K562 (cell line): ENCODE measurements at regions not wholly inside any gene's neighbourhood (a gene's known extent, or its start where the extent isn't known, plus 50 kb on each side); places are given as distances from the start of the nearest gene placed in this dataset.
A peak's percentile ranks its signal among the peaks of the same experiment; 100 is the strongest.

Experiments
- DLX4 ChIP-seq: fragments of 250-450 bp; sonication (Bioruptor Pico); IDR thresholded peaks from 2 replicates; pipeline ENCODE4 v1.6.1; 2021; ENCODE audit warnings: mild to moderate bottlenecking
- E2F5 ChIP-seq: sonication (generic); formaldehyde crosslinking; IDR thresholded peaks from 2 replicates; pipeline ENCODE4 v1.8.0; 2022; ENCODE audit warnings: mild to moderate bottlenecking, missing genetic modification reagents
- ELF2 ChIP-seq: fragments of 250-450 bp; sonication (Bioruptor Pico); IDR thresholded peaks from 2 replicates; pipeline ENCODE4 v1.5.0; 2021; ENCODE audit warnings: mild to moderate bottlenecking
- FOXO4 ChIP-seq: fragments of 450-650 bp; formaldehyde crosslinking; IDR thresholded peaks from 2 replicates; pipeline ENCODE4 v1.4.0; 2020; ENCODE audit warnings: mild to moderate bottlenecking, moderate library complexity
- HDAC1 ChIP-seq, 2 experiments: fragments of 450-650 bp; IDR thresholded peaks; 2 replicates each; pipeline ENCODE4 v1.6.1; 2016 to 2017; ENCODE audit warnings: inconsistent platforms in 1 of 2, mild to moderate bottlenecking in 1 of 2, moderate library complexity in 1 of 2
- KLF10 ChIP-seq: fragments of 250-450 bp; sonication (Bioruptor Pico); IDR thresholded peaks from 2 replicates; pipeline ENCODE4 v1.6.1; 2021; ENCODE audit warnings: matching md5 sums
- KLF16 ChIP-seq: IDR thresholded peaks from 2 replicates; pipeline ENCODE4 v1.6.1; 2016; ENCODE audit warnings: antibody characterized with exemption
- PKNOX1 ChIP-seq: fragments of 450-650 bp; IDR thresholded peaks from 2 replicates; pipeline ENCODE4 v1.6.1; 2016
- POLR3A ChIP-seq: IDR thresholded peaks from 2 replicates; pipeline ENCODE4 v1.6.1; 2011; ENCODE audit warnings: borderline replicate concordance, mild to moderate bottlenecking, moderate library complexity; ENCODE audit not compliant: insufficient read length, insufficient read depth; ENCODE audit errors: extremely low read depth
- PYGO2 ChIP-seq: fragments of 450-650 bp; IDR thresholded peaks from 2 replicates; pipeline ENCODE4 v1.6.1; 2016; ENCODE audit warnings: mild to moderate bottlenecking, missing genetic modification characterization, moderate library complexity, missing compliant biosample characterization
- SIN3A ChIP-seq, 2 experiments: fragments of 150-350 bp in 1 of 2; IDR thresholded peaks; 2 replicates each; pipeline ENCODE4 v1.6.1; 2011 to 2016; ENCODE audit warnings: borderline replicate concordance in 2 of 2, low read depth in 2 of 2, low read length in 2 of 2, mild to moderate bottlenecking in 2 of 2, moderate library complexity in 2 of 2; ENCODE audit not compliant: control insufficient read depth in 1 of 2
- TBP ChIP-seq: optimal IDR thresholded peaks from 2 replicates; pipeline ENCODE3; 2011; ENCODE audit warnings: low read depth, low read length, improper control_type of control experiment
- TFE3 ChIP-seq: fragments of 450-650 bp; formaldehyde crosslinking; IDR thresholded peaks from 2 replicates; pipeline ENCODE4 v1.4.0; 2020; ENCODE audit warnings: mild to moderate bottlenecking, mixed read lengths
- ZBTB1 ChIP-seq: sonication (generic); formaldehyde crosslinking; IDR thresholded peaks from 2 replicates; pipeline ENCODE4 v1.8.1; 2023; ENCODE audit warnings: missing genetic modification reagents, low read depth, mild to moderate bottlenecking, borderline replicate concordance
- ZBTB8A ChIP-seq: fragments of 450-650 bp; IDR thresholded peaks from 2 replicates; pipeline ENCODE4 v1.6.1; 2018; ENCODE audit warnings: mild to moderate bottlenecking, moderate library complexity; ENCODE audit not compliant: partially characterized antibody
- ZC3H11A ChIP-seq: IDR thresholded peaks from 2 replicates; pipeline ENCODE4 v1.6.1; 2012; ENCODE audit warnings: low read depth, low read length, improper control_type of control experiment
- ZNF133 ChIP-seq: fragments of 250-450 bp; sonication (Bioruptor Pico); IDR thresholded peaks from 2 replicates; pipeline ENCODE4 v1.4.0; 2020; ENCODE audit warnings: mild to moderate bottlenecking
- ZNF551 ChIP-seq: fragments of 250-450 bp; sonication (Bioruptor Pico); IDR thresholded peaks from 2 replicates; pipeline ENCODE4 v1.5.0; 2021; ENCODE audit warnings: mild to moderate bottlenecking, moderate library complexity
- ZNF764 ChIP-seq: fragments of 250-450 bp; sonication (Bioruptor Pico); IDR thresholded peaks from 2 replicates; pipeline ENCODE4 v1.4.0; 2020; ENCODE audit warnings: low read depth, mild to moderate bottlenecking, moderate library complexity

GRCh38 chr16:85402910-85403692, 210.0 kb upstream of the GSE1 start (continued):
- TF ChIP-seq FOXO4 (no peak), KLF16 (peak; percentile 94), TFE3 (0 out of 2 replicates have a peak, but pooled peaks have one; percentile 1), PYGO2 (peak; percentile 59; the same call in 1 of the 2 replicates), HDAC1 (IDR thresholded peaks at IDR 0.05) (peak in 1 of 2 experiments; percentile 76; a peak in 2 of 4 replicates), ZBTB1 (CRISPR knock-in tag) (peak; percentile 96), TBP (no peak), PKNOX1 (peak; percentile 5; the same call in 1 of the 2 replicates), ZBTB8A (no peak), ZNF133 (no peak), ZC3H11A (no peak), ZNF764 (CRISPR knock-in tag) (no peak), KLF10 (CRISPR knock-in tag) (no peak), POLR3A (no peak), ZNF551 (CRISPR knock-in tag) (no peak), ELF2 (peak; percentile 75), E2F5 (CRISPR knock-in tag) (0 out of 2 replicates have a peak, but pooled peaks have one; percentile 67), DLX4 (CRISPR knock-in tag) (no peak), SIN3A (IDR thresholded peaks at IDR 0.05; ENCODE audit: borderline replicate concordance in 2 of 2, control insufficient read depth in 1 of 2, low read depth in 2 of 2, low read length in 2 of 2) (no peak)
